HCT116 (cell line): ENCODE measurements at regions not wholly inside any gene's neighbourhood (a gene's known extent, or its start where the extent isn't known, plus 50 kb on each side); places are given as distances from the start of the nearest gene placed in this dataset.

Experiments used
- CBX3 ChIP-seq: IDR thresholded peaks from 2 replicates; pipeline ENCODE4 v1.6.1; 2012; ENCODE audit warnings: low read depth
- EZH2 ChIP-seq: fragments of 200-600 bp; sonication (generic); IDR thresholded peaks from 2 replicates; pipeline ENCODE4 v1.6.1; 2017; ENCODE audit warnings: antibody characterized with exemption, mixed run types
- JUND ChIP-seq: IDR thresholded peaks from 2 replicates; pipeline ENCODE4 v1.6.1; 2012
- MAX ChIP-seq: IDR thresholded peaks from 2 replicates; pipeline ENCODE4 v1.6.1; 2012
- POLR2A ChIP-seq: IDR thresholded peaks from 2 replicates; pipeline ENCODE4 v1.7.0; 2011; ENCODE audit warnings: borderline replicate concordance; ENCODE audit not compliant: insufficient read depth, insufficient read length; ENCODE audit errors: extremely low read depth
- POLR2AphosphoS5 ChIP-seq: IDR thresholded peaks from 2 replicates; pipeline ENCODE4 v1.6.1; 2011; ENCODE audit warnings: mild to moderate bottlenecking, low read depth, low read length, moderate library complexity
- RAD21 ChIP-seq: IDR thresholded peaks from 2 replicates; pipeline ENCODE4 v1.6.1; 2012; ENCODE audit warnings: low read depth, mild to moderate bottlenecking
- REST ChIP-seq: IDR thresholded peaks from 2 replicates; pipeline ENCODE4 v1.6.1; 2012; ENCODE audit warnings: low read depth
- SP1 ChIP-seq: IDR thresholded peaks from 2 replicates; pipeline ENCODE4 v1.6.1; 2012; ENCODE audit warnings: low read depth
- TCF7L2 ChIP-seq: IDR thresholded peaks from 2 replicates; pipeline ENCODE4 v1.7.0; 2011; ENCODE audit warnings: borderline replicate concordance, inconsistent platforms; ENCODE audit not compliant: insufficient read depth, insufficient read length; ENCODE audit errors: extremely low read depth
- TF ChIP-seq, protein P1 (sequence below), 3 experiments: fragments of 200-600 bp in 1 of 3; sonication (generic) in 1 of 3; IDR thresholded peaks in 2 of 3; conservative IDR thresholded peaks in 1 of 3; 2 replicates each; pipeline ENCODE4 v1.5.1; 2012 to 2017; ENCODE audit warnings: low read depth in 2 of 3, low read length in 2 of 3, antibody characterized with exemption in 1 of 3, borderline replicate concordance in 1 of 3, control low read depth in 1 of 3, mild to moderate bottlenecking in 1 of 3, mixed read lengths in 1 of 3, mixed run types in 1 of 3, moderate library complexity in 1 of 3; ENCODE audit not compliant: insufficient read depth in 1 of 3
- TF ChIP-seq, protein P2 (sequence below): IDR thresholded peaks from 2 replicates; pipeline ENCODE4 v1.6.1; 2011; ENCODE audit warnings: mild to moderate bottlenecking, low read length, moderate library complexity; ENCODE audit not compliant: insufficient replicate concordance; ENCODE audit errors: extremely low read depth

GRCh38 chr13:110028838-110029621, 242.6 kb upstream of the IRS2 start:
- TF ChIP-seq EZH2: no peak
- no peak for TF ChIP-seq RAD21
- no peak for TF ChIP-seq MAX
- TF ChIP-seq, protein P1, sequence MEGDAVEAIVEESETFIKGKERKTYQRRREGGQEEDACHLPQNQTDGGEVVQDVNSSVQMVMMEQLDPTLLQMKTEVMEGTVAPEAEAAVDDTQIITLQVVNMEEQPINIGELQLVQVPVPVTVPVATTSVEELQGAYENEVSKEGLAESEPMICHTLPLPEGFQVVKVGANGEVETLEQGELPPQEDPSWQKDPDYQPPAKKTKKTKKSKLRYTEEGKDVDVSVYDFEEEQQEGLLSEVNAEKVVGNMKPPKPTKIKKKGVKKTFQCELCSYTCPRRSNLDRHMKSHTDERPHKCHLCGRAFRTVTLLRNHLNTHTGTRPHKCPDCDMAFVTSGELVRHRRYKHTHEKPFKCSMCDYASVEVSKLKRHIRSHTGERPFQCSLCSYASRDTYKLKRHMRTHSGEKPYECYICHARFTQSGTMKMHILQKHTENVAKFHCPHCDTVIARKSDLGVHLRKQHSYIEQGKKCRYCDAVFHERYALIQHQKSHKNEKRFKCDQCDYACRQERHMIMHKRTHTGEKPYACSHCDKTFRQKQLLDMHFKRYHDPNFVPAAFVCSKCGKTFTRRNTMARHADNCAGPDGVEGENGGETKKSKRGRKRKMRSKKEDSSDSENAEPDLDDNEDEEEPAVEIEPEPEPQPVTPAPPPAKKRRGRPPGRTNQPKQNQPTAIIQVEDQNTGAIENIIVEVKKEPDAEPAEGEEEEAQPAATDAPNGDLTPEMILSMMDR (IDR thresholded peaks at IDR 0.05 in 2 of 3, conservative IDR thresholded peaks at IDR 0.05 in 1 of 3; ENCODE audit: borderline replicate concordance in 1 of 3, insufficient read depth in 1 of 3, low read depth in 2 of 3, low read length in 2 of 3): no peak
- no peak for TF ChIP-seq POLR2A
- TF ChIP-seq POLR2AphosphoS5: no peak
- TF ChIP-seq JUND: no peak
- TF ChIP-seq TCF7L2: no peak
- TF ChIP-seq, protein P2, sequence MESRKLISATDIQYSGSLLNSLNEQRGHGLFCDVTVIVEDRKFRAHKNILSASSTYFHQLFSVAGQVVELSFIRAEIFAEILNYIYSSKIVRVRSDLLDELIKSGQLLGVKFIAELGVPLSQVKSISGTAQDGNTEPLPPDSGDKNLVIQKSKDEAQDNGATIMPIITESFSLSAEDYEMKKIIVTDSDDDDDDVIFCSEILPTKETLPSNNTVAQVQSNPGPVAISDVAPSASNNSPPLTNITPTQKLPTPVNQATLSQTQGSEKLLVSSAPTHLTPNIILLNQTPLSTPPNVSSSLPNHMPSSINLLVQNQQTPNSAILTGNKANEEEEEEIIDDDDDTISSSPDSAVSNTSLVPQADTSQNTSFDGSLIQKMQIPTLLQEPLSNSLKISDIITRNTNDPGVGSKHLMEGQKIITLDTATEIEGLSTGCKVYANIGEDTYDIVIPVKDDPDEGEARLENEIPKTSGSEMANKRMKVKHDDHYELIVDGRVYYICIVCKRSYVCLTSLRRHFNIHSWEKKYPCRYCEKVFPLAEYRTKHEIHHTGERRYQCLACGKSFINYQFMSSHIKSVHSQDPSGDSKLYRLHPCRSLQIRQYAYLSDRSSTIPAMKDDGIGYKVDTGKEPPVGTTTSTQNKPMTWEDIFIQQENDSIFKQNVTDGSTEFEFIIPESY: no peak
- TF ChIP-seq CBX3: no peak
- no peak for TF ChIP-seq REST
- no peak for TF ChIP-seq SP1
